Endodermal cell (in vitro differentiated cells): ENCODE measurements at regions not wholly inside any gene's neighbourhood (a gene's known extent, or its start where the extent isn't known, plus 50 kb on each side); places are given as distances from the start of the nearest gene placed in this dataset.
A peak's percentile ranks its signal among the peaks of the same experiment; 100 is the strongest.
"Not testable (repeated sequence)": the region's sequence is repeated elsewhere in the genome, so short reads cannot be mapped to it uniquely, and the experiment has no call there.

Experiments used
- DNase-seq: peaks from one replicate; pipeline ENCODE4 v3.0.0-alpha.2; 2017
- H3K27ac ChIP-seq: 2 replicates; pipeline ENCODE4 v1.5.1; 2013; ENCODE audit warnings: mild to moderate bottlenecking, low read depth, low read length, moderate library complexity
- H3K27me3 ChIP-seq: 2 replicates; pipeline ENCODE4 v1.6.1; 2013; ENCODE audit warnings: mild to moderate bottlenecking, low read length, moderate library complexity; ENCODE audit not compliant: insufficient read depth, control insufficient read depth, poor library complexity, severe bottlenecking
- H3K36me3 ChIP-seq: 2 replicates; pipeline ENCODE4 v1.7.0; 2013; ENCODE audit warnings: mild to moderate bottlenecking, low read length, moderate library complexity; ENCODE audit not compliant: control insufficient read depth, insufficient read depth
- H3K4me1 ChIP-seq: one replicate; pipeline ENCODE4 v1.7.0; 2013; ENCODE audit warnings: low read length; ENCODE audit not compliant: control insufficient read depth, insufficient read depth
- H3K4me3 ChIP-seq: 2 replicates; pipeline ENCODE4 v1.5.1; 2013; ENCODE audit warnings: mild to moderate bottlenecking, low read length, moderate library complexity
- H3K9ac ChIP-seq: 2 replicates; pipeline ENCODE4 v1.6.1; 2013; ENCODE audit warnings: mild to moderate bottlenecking, low read length, moderate library complexity; ENCODE audit not compliant: poor library complexity, severe bottlenecking; ENCODE audit errors: extremely low read depth
- H3K9me3 ChIP-seq: 2 replicates; pipeline ENCODE4 v1.6.1; 2013; ENCODE audit warnings: mild to moderate bottlenecking, low read length, moderate library complexity; ENCODE audit not compliant: control insufficient read depth
- H3K27ac Mint-ChIP-seq: 2 replicates; pipeline ENCODE4 v1.8.0; 2020; ENCODE audit warnings: mixed read lengths
- H3K27me3 Mint-ChIP-seq: 2 replicates; pipeline ENCODE4 v1.8.0; 2021; ENCODE audit warnings: mild to moderate bottlenecking, mixed read lengths; ENCODE audit not compliant: insufficient read depth
- H3K36me3 Mint-ChIP-seq: 2 replicates; pipeline ENCODE4 v1.8.0; 2020; ENCODE audit warnings: low read depth, mixed read lengths
- H3K4me1 Mint-ChIP-seq: 2 replicates; pipeline ENCODE4 v1.8.0; 2020; ENCODE audit warnings: mixed read lengths
- H3K4me3 Mint-ChIP-seq: 2 replicates; pipeline ENCODE4 v1.8.0; 2020; ENCODE audit warnings: mild to moderate bottlenecking, moderate library complexity, mixed read lengths
- H3K9me3 Mint-ChIP-seq: 2 replicates; pipeline ENCODE4 v1.8.0; 2020; ENCODE audit warnings: mild to moderate bottlenecking, mixed read lengths
- WGBS, 2 experiments: methylation state at CpG; one replicate each; pipeline versions ENCODE4 v1.1.5 to v1.1.7; 2013; ENCODE audit warnings: missing lambda C conversion rate in 2 of 2, mixed read lengths in 1 of 2; ENCODE audit not compliant: insufficient coverage in 1 of 2, insufficient read length in 1 of 2; 5-methylcytosine and 5-hydroxymethylcytosine counted together
- TF ChIP-seq, protein P1 (sequence below): fragments of 200-600 bp; sonication (generic); conservative IDR thresholded peaks from 2 replicates; pipeline ENCODE4 v1.5.0; 2021; ENCODE audit warnings: antibody characterized with exemption, mild to moderate bottlenecking

- no peaks in the 10 kb centered on the region for H3K36me3 Mint-ChIP-seq
- Histone ChIP-seq H3K36me3 (no peaks in the 10 kb centered on the region), H3K9ac (no peak overlapping the region), H3K9me3 (no peaks in the 10 kb centered on the region), H3K4me1 (no peaks in the 10 kb centered on the region), H3K27ac (no peak overlapping the region), H3K4me3 (no peak overlapping the region), H3K27me3 (no peaks in the 10 kb centered on the region)
- TF ChIP-seq, protein P1, sequence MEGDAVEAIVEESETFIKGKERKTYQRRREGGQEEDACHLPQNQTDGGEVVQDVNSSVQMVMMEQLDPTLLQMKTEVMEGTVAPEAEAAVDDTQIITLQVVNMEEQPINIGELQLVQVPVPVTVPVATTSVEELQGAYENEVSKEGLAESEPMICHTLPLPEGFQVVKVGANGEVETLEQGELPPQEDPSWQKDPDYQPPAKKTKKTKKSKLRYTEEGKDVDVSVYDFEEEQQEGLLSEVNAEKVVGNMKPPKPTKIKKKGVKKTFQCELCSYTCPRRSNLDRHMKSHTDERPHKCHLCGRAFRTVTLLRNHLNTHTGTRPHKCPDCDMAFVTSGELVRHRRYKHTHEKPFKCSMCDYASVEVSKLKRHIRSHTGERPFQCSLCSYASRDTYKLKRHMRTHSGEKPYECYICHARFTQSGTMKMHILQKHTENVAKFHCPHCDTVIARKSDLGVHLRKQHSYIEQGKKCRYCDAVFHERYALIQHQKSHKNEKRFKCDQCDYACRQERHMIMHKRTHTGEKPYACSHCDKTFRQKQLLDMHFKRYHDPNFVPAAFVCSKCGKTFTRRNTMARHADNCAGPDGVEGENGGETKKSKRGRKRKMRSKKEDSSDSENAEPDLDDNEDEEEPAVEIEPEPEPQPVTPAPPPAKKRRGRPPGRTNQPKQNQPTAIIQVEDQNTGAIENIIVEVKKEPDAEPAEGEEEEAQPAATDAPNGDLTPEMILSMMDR, result no peak
- H3K27me3 Mint-ChIP-seq, result no peaks in the 10 kb centered on the region
- 93 to 98% methylated on average over 8 to 11 of the region's 11 CpGs for WGBS, 2 experiments
- no peak for DNase-seq
- H3K4me3 Mint-ChIP-seq, result no peak overlapping the region
- no peaks in the 10 kb centered on the region for H3K9me3 Mint-ChIP-seq
- no peaks in the 10 kb centered on the region for H3K4me1 Mint-ChIP-seq
- H3K27ac Mint-ChIP-seq, result no peak overlapping the region
These were observed 249.3 kb upstream of the MEIS1 start for GRCh38 chr2:66185497-66186054.

DNA sequence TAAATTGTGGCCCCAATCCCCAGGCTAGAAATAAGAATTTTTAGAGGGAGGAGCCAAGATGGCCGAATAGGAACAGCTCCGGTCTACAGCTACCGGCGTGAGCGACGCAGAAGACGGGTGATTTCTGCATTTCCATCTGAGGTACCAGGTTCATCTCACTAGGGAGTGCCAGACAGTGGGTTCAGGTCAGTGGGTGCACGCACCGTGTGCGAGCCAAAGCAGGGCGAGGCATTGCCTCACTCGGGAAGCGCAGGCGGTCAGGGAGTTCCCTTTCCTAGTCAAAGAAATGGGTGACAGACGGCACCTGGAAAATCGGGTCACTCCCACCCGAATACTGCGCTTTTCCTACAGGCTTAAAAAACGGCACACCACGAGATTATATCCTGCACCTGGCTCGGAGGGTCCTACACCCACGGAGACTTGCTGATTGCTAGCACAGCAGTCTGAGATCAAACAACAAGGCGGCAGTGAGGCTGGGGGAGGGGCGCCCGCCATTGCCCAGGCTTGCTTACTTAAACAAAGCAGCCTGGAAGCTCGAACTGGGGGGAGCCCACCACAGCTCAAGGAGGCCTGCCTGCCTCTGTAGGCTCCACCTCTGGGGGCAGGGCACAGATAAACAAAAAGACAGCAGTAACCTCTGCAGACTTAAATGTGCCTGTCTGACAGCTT, 257.7 kb upstream of the MEIS1 start:
- WGBS, 2 experiments, result 92 to 94% methylated on average over 21 to 26 of the region's 26 CpGs

GRCh38 chr2:66174491-66174890, 260.4 kb upstream of the MEIS1 start:
- no peaks in the 10 kb centered on the region for H3K27me3 Mint-ChIP-seq
- TF ChIP-seq, protein P1, result no peak
- Histone ChIP-seq H3K36me3 (no peaks in the 10 kb centered on the region), H3K27ac (no peak overlapping the region), H3K27me3 (no peaks in the 10 kb centered on the region), H3K9ac (no peak overlapping the region), H3K9me3 (peaks cover 9% of the 10 kb centered on the region), H3K4me3 (no peak overlapping the region), H3K4me1 (no peaks in the 10 kb centered on the region)
- H3K9me3 Mint-ChIP-seq, result peaks cover 17% of the 10 kb centered on the region
- H3K27ac Mint-ChIP-seq, result no peak overlapping the region
- H3K4me3 Mint-ChIP-seq, result no peak overlapping the region
- no peaks in the 10 kb centered on the region for H3K36me3 Mint-ChIP-seq
- no peak for DNase-seq
- 95 to 97% methylated on average over 5 of the region's 5 CpGs for WGBS, 2 experiments
- peaks cover 9% of the 10 kb centered on the region for H3K4me1 Mint-ChIP-seq

More for the DNA sequence above, 257.7 kb upstream of the MEIS1 start:
- H3K4me1 Mint-ChIP-seq, H3K4me3 ChIP-seq, H3K4me3 Mint-ChIP-seq, H3K27me3 Mint-ChIP-seq, H3K4me1 ChIP-seq, H3K27ac Mint-ChIP-seq, H3K36me3 Mint-ChIP-seq, H3K27ac ChIP-seq, H3K9me3 ChIP-seq, H3K27me3 ChIP-seq, H3K9ac ChIP-seq, H3K36me3 ChIP-seq: not testable (repeated sequence)
- peaks cover 17% of the 10 kb centered on the region for H3K9me3 Mint-ChIP-seq
- peak; percentile 55 for DNase-seq
